SW 1271 (cell line): ENCODE measurements at regions not wholly inside any gene's neighbourhood (a gene's known extent, or its start where the extent isn't known, plus 50 kb on each side); places are given as distances from the start of the nearest gene placed in this dataset.
"Not testable (repeated sequence)": the region's sequence is repeated elsewhere in the genome, so short reads cannot be mapped to it uniquely, and the experiment has no call there.

Experiments
- DNase-seq, 2 experiments: peaks; one replicate each; lab custom pipeline; 2025; lab: John Stamatoyannopoulos, UW

GRCh38 chr7:33784000-33784399 lies 121.3 kb upstream of the BMPER start:
- no peak for DNase-seq

- DNase-seq = no peak
Measured at GRCh38 chr7:33788531-33788930, 116.8 kb upstream of the BMPER start.

- no peak for DNase-seq
Measured at GRCh38 chr7:33789871-33790630, 115.3 kb upstream of the BMPER start.

GRCh38 chr7:33790746-33791145 lies 114.6 kb upstream of the BMPER start:
- no peak for DNase-seq

GRCh38 chr7:33792041-33792440 lies 113.3 kb upstream of the BMPER start:
- no peak for DNase-seq

GRCh38 chr7:33792547-33793105 lies 112.7 kb upstream of the BMPER start:
- no peak for DNase-seq

- no peak for DNase-seq
Measured at GRCh38 chr7:33793616-33794015, 111.7 kb upstream of the BMPER start.

GRCh38 chr7:33794419-33794818 lies 110.9 kb upstream of the BMPER start:
- DNase-seq = no peak

GRCh38 chr7:33794959-33795358 lies 110.4 kb upstream of the BMPER start:
- DNase-seq = no peak

GRCh38 chr7:33796538-33796937 lies 108.8 kb upstream of the BMPER start:
- DNase-seq = no peak

- DNase-seq = not testable (repeated sequence)
Measured at GRCh38 chr7:33797512-33797911, 107.8 kb upstream of the BMPER start.

GRCh38 chr7:33798686-33799325 lies 106.5 kb upstream of the BMPER start:
- no peak for DNase-seq

GRCh38 chr7:33799766-33800165 lies 105.6 kb upstream of the BMPER start:
- DNase-seq = no peak

GRCh38 chr7:33802600-33802999 lies 102.7 kb upstream of the BMPER start:
- no peak for DNase-seq

- DNase-seq = no peak
Measured at GRCh38 chr7:33804140-33804660, 101.1 kb upstream of the BMPER start.

GRCh38 chr7:33805630-33806233 lies 99.6 kb upstream of the BMPER start:
- DNase-seq = no peak

GRCh38 chr7:33806298-33807154 lies 98.8 kb upstream of the BMPER start:
- no peak for DNase-seq

- no peak for DNase-seq
Measured at GRCh38 chr7:33807155-33807530, 98.2 kb upstream of the BMPER start.

- DNase-seq = peak in 1 of 2 experiments; percentile 14
Measured at GRCh38 chr7:33807779-33808482, 97.4 kb upstream of the BMPER start.

GRCh38 chr7:33809228-33809627 lies 96.1 kb upstream of the BMPER start:
- DNase-seq = no peak

- no peak for DNase-seq
Measured at GRCh38 chr7:33810356-33810755, 95.0 kb upstream of the BMPER start.
